ENCODE measurements at regions not wholly inside any gene's neighbourhood (a gene's known extent, or its start where the extent isn't known, plus 50 kb on each side); places are given as distances from the start of the nearest gene placed in this dataset.

- Histone ChIP-seq H3K4me1 (no peaks in the 10 kb centered on the region), H3K27ac (no peak overlapping the region), H3K36me3 (replicated peaks in 1 of 2; ENCODE audit: insufficient read depth in 1 of 2, low read depth in 2 of 2) (no peaks in the 10 kb centered on the region), H3K4me3 (no peak overlapping the region), H3K27me3 (no peaks in the 10 kb centered on the region), H3K9me3 (peaks cover 0 to 14% (median 0%) of the 10 kb centered on the region in 3 donors)
- TF ChIP-seq POLR2A (IDR thresholded peaks at IDR 0.05) (no peak), CTCF (IDR thresholded peaks at IDR 0.05) (no peak)
- no peak for DNase-seq
- WGBS, 2 donors = 48 to 51% methylated on average over 3 to 5 of the region's 5 CpGs
- no peak for ATAC-seq
- intact Hi-C loops (cut with DNase I) = no loop called here
Measured at GRCh38 chr17:74088934-74089329, 114.5 kb upstream of the RPL38 start.

GRCh38 chr17:74089380-74089779, 114.1 kb upstream of the RPL38 start:
- Histone ChIP-seq H3K27ac (no peak overlapping the region), H3K9me3 (peaks cover 0 to 14% (median 0%) of the 10 kb centered on the region in 3 donors), H3K27me3 (no peaks in the 10 kb centered on the region), H3K36me3 (replicated peaks in 1 of 2; ENCODE audit: insufficient read depth in 1 of 2, low read depth in 2 of 2) (no peaks in the 10 kb centered on the region), H3K4me3 (no peak overlapping the region), H3K4me1 (no peaks in the 10 kb centered on the region)
- no peak for TF ChIP-seq POLR2A (IDR thresholded peaks at IDR 0.05)
- no peak for TF ChIP-seq CTCF (IDR thresholded peaks at IDR 0.05)
- intact Hi-C loops (cut with DNase I) = no loop called here
- DNase-seq (no peak), ATAC-seq (no peak)
- 39 to 43% methylated on average over 3 of the region's 3 CpGs for WGBS, 2 donors

GRCh38 chr17:74089869-74090464, 113.5 kb upstream of the RPL38 start:
- Histone ChIP-seq H3K27ac (no peak overlapping the region), H3K27me3 (no peaks in the 10 kb centered on the region), H3K36me3 (replicated peaks in 1 of 2; ENCODE audit: insufficient read depth in 1 of 2, low read depth in 2 of 2) (no peaks in the 10 kb centered on the region), H3K4me1 (no peaks in the 10 kb centered on the region), H3K4me3 (no peak overlapping the region), H3K9me3 (peaks cover 0 to 14% (median 0%) of the 10 kb centered on the region in 3 donors)
- 33 to 40% methylated on average over 2 to 4 of the region's 4 CpGs for WGBS, 2 donors
- intact Hi-C loops (cut with DNase I) = no loop called here
- TF ChIP-seq POLR2A (IDR thresholded peaks at IDR 0.05) = no peak
- peak in 3 of 7 experiments; percentile 12 to 17 (median 15) for TF ChIP-seq CTCF (IDR thresholded peaks at IDR 0.05)
- ATAC-seq = no peak
- DNase-seq = peak in 3 of 4 donors; percentile 14 to 23 (median 18)

GRCh38 chr17:74094651-74095050, 108.8 kb upstream of the RPL38 start:
- no peak for DNase-seq
- no peak overlapping the region for H3K4me3 ChIP-seq
- TF ChIP-seq CTCF (IDR thresholded peaks at IDR 0.05) (no peak), POLR2A (IDR thresholded peaks at IDR 0.05) (no peak)
- ATAC-seq = no peak
- no peaks in the 10 kb centered on the region for H3K27me3 ChIP-seq
- no peaks in the 10 kb centered on the region for H3K4me1 ChIP-seq
- no peak overlapping the region for H3K27ac ChIP-seq
- peaks cover 0 to 14% (median 0%) of the 10 kb centered on the region in 3 donors for H3K9me3 ChIP-seq
- H3K36me3 ChIP-seq (replicated peaks in 1 of 2; ENCODE audit: insufficient read depth in 1 of 2, low read depth in 2 of 2) = no peaks in the 10 kb centered on the region
- intact Hi-C loops (cut with DNase I) = no loop called here

GRCh38 chr17:74096456-74096855, 107.0 kb upstream of the RPL38 start:
- no peaks in the 10 kb centered on the region for H3K4me1 ChIP-seq
- 51 to 59% methylated on average over 5 of the region's 5 CpGs for WGBS, 2 donors
- DNase-seq = no peak

More at GRCh38 chr17:74096456-74096855, 107.0 kb upstream of the RPL38 start:
- no peak for ATAC-seq
- Histone ChIP-seq H3K27ac (no peak overlapping the region), H3K36me3 (replicated peaks in 1 of 2; ENCODE audit: insufficient read depth in 1 of 2, low read depth in 2 of 2) (no peaks in the 10 kb centered on the region), H3K27me3 (no peaks in the 10 kb centered on the region), H3K9me3 (peaks cover 0 to 5% (median 0%) of the 10 kb centered on the region in 3 donors), H3K4me3 (no peak overlapping the region)
- intact Hi-C loops (cut with DNase I) = no loop called here
- TF ChIP-seq POLR2A (IDR thresholded peaks at IDR 0.05) = no peak
- TF ChIP-seq CTCF (IDR thresholded peaks at IDR 0.05) = no peak

All from body of pancreas (tissue), 4 donors.